ENCODE measurements at regions not wholly inside any gene's neighbourhood (a gene's known extent, or its start where the extent isn't known, plus 50 kb on each side); places are given as distances from the start of the nearest gene placed in this dataset.
"Not testable (repeated sequence)": the region's sequence is repeated elsewhere in the genome, so short reads cannot be mapped to it uniquely, and the experiment has no call there.

DNA sequence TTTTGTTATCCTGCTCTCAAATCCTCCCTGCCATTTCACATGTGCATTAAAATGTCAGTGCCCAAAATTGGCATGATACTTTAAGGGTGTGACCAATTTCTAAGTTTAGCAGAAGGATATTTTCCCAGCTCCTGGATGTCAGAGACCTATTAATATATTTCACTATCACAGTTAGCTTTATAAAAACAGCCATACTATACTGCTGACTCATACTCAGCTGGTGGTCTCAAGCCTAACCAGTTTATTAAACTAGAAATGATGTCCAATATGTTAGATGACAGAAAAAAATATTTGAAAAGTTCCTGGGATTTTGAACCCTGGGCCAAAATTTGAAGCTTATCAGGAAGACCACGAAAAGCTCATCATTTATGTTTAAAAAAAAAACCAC lies 60.9 kb upstream of the ZNF280D start:
- Histone ChIP-seq H3K27ac (no peak overlapping the region), H3K4me3 (ENCODE audit: low read depth, low read length) (no peak overlapping the region), H3K27me3 (replicated peaks) (no peaks in the 10 kb centered on the region), H3K36me3 (replicated peaks) (no peaks in the 10 kb centered on the region)
- TF ChIP-seq CTCF (IDR thresholded peaks at IDR 0.05; ENCODE audit: low read depth, low read length, missing control alignments): no peak
- DNase-seq: peak; percentile 77
- in situ Hi-C loops (cut with HindIII; ENCODE audit: low pct_ligation_motif_present, low sequenced_read_pairs): no loop called here

DNA sequence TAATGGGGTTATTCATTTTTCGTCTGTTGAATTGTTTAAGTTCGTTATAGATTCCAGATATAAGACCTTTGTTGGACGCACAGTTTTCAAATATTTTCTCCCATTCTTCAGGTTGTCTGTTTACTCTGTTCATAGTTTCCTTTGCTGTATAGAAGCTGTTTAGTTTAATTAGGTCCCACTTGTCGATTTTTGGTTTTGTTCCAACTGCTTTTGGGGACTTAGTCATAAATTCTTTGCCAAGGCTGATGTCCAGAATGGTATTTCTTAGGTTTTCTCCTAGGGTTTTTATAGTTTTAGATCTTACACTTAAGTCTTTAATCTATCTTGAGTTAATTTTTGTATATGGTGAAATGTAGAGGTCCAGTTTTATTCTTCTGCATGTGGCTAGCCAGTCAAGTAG lies 58.9 kb upstream of the ZNF280D start:
- DNase-seq: no peak
- no peak overlapping the region for H3K27ac ChIP-seq
- in situ Hi-C loops (cut with HindIII; ENCODE audit: low pct_ligation_motif_present, low sequenced_read_pairs): no loop called here
- no peaks in the 10 kb centered on the region for H3K27me3 ChIP-seq (replicated peaks)
- H3K36me3 ChIP-seq (replicated peaks): no peaks in the 10 kb centered on the region
- TF ChIP-seq CTCF (IDR thresholded peaks at IDR 0.05; ENCODE audit: low read depth, low read length, missing control alignments): no peak
- H3K4me3 ChIP-seq (ENCODE audit: low read depth, low read length): no peak overlapping the region

DNA sequence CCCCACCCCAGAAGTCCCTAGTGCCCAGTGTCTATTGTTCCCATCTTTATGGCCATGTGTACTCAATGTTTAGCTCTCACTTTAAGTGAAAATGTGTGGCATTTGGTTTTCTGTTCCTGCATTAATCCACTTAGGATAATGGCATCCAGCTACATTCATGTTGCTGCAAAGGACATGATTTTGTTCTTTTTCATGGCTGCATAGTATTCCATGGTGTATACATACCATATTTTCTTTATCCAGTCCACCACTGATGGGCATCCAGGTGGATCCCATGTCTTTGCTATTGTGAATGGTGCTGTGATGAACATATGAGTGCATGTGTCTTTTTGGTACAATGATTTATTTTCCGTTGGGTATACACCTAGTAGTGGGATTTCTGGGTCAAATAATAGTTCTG lies 58.2 kb upstream of the ZNF280D start:
- H3K36me3 ChIP-seq (replicated peaks); H3K4me3 ChIP-seq (ENCODE audit: low read depth, low read length); DNase-seq; H3K27me3 ChIP-seq (replicated peaks); H3K27ac ChIP-seq; in situ Hi-C loops (cut with HindIII; ENCODE audit: low pct_ligation_motif_present, low sequenced_read_pairs): not testable (repeated sequence)

DNA sequence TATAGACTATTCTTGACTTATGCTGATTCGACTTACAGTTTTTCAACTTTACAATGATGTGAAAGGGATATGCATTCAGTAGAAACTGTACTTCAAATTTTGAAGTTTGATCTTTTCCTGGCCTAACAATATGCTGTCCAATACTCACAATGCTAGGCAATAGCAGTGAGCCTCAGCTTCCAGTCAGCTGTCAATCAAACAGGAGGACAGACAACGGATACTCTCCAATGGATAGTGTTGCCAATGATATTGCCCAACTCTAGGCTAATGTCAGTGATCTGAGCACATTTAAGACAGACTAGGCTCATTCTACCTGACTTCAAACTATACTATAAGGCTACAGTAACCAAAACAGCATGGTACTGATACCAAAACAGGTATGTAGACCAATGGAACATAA lies 55.0 kb upstream of the ZNF280D start:
- TF ChIP-seq CTCF (IDR thresholded peaks at IDR 0.05; ENCODE audit: low read depth, low read length, missing control alignments): no peak
- H3K27me3 ChIP-seq (replicated peaks): no peaks in the 10 kb centered on the region
- H3K27ac ChIP-seq: no peak overlapping the region
- DNase-seq: no peak
- in situ Hi-C loops (cut with HindIII; ENCODE audit: low pct_ligation_motif_present, low sequenced_read_pairs): no loop called here
- H3K4me3 ChIP-seq (ENCODE audit: low read depth, low read length): no peak overlapping the region
- no peaks in the 10 kb centered on the region for H3K36me3 ChIP-seq (replicated peaks)

DNA sequence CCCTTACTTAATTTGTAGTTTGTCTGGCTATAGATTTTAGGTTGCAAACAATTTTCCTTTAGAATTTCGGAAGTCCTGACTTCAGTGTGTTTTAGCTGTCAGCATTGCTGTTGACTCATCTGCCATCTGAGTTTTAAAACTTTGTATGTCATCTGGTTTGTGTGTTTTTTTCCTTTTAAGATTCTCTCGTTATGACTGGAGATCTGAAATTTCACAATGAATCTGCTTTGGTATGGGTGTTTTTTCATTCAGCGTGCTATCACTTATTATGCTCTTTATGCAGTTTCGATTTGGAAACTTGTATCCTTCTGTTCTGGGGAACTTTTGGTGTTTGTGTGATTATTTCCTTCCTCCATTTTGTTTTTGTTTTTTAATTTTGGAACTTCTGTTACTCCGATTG lies 53.7 kb upstream of the ZNF280D start:
- TF ChIP-seq CTCF (IDR thresholded peaks at IDR 0.05; ENCODE audit: low read depth, low read length, missing control alignments): no peak
- H3K27me3 ChIP-seq (replicated peaks): no peaks in the 10 kb centered on the region
- no peak overlapping the region for H3K27ac ChIP-seq
- in situ Hi-C loops (cut with HindIII; ENCODE audit: low pct_ligation_motif_present, low sequenced_read_pairs): no loop called here
- no peak for DNase-seq
- H3K4me3 ChIP-seq (ENCODE audit: low read depth, low read length): no peak overlapping the region
- H3K36me3 ChIP-seq (replicated peaks): no peaks in the 10 kb centered on the region

DNA sequence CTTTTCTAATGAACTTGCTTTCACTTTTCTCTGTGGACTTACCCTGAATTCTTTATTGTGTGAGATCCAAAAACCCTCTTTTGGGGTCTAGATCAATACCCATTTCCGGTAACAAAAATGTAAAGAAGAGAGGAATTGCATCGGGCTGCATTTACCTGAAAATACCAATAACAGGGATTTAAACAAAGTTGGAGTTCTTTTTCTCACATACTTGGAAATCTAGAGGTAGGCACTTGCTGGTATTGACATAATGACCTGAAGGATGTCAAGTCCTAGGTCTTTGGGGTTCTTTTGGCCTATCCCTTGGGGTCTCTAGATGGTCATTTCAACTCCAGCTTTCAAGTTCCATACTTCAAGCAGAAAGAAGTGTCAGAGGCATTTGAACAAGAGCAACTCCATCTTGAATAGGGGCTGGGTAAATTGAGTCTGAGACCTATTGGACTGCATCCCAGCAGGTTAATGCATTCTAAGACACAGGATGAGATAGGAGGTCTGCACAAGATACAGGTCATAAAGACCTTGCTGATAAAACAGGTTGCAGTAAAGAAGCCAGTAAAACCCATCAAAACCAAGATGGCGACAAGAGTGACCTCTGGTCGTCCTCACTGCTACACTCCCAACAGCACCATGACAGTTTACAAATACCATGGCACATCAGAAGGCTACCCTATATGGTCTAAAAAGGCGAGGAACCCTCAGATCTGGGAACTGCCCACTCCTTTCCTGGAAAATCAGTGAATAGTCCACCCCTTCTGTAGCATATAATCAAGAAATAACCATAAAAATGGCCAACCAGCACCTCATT lies 50.8 kb upstream of the ZNF280D start:
- Histone ChIP-seq H3K4me3 (ENCODE audit: low read depth, low read length) (no peak overlapping the region), H3K36me3 (replicated peaks) (no peaks in the 10 kb centered on the region), H3K27me3 (replicated peaks) (no peaks in the 10 kb centered on the region), H3K27ac (no peak overlapping the region)
- TF ChIP-seq CTCF (IDR thresholded peaks at IDR 0.05; ENCODE audit: low read depth, low read length, missing control alignments): no peak
- in situ Hi-C loops (cut with HindIII; ENCODE audit: low pct_ligation_motif_present, low sequenced_read_pairs): no loop called here
- no peak for DNase-seq
